ENCODE measurements at regions not wholly inside any gene's neighbourhood (a gene's known extent, or its start where the extent isn't known, plus 50 kb on each side); places are given as distances from the start of the nearest gene placed in this dataset.

- TF ChIP-seq CTCF (IDR thresholded peaks at IDR 0.05) (no peak), POLR2A (IDR thresholded peaks at IDR 0.05) (no peak)
Observed at GRCh38 chr11:23611726-23612125, 751.5 kb upstream of the CCDC179 start.

Data from esophagus squamous epithelium (tissue), 4 donors.